Stromal cell of bone marrow (primary cell): ENCODE measurements at regions not wholly inside any gene's neighbourhood (a gene's known extent, or its start where the extent isn't known, plus 50 kb on each side); places are given as distances from the start of the nearest gene placed in this dataset.

Source experiments
- DNase-seq: peaks from one replicate; pipeline ENCODE4 v3.0.0-alpha.2; 2012; ENCODE audit warnings: low read depth

- no peak for DNase-seq
Measured at GRCh38 chr2:228334180-228334579, 152.7 kb upstream of the SPHKAP start.

DNA sequence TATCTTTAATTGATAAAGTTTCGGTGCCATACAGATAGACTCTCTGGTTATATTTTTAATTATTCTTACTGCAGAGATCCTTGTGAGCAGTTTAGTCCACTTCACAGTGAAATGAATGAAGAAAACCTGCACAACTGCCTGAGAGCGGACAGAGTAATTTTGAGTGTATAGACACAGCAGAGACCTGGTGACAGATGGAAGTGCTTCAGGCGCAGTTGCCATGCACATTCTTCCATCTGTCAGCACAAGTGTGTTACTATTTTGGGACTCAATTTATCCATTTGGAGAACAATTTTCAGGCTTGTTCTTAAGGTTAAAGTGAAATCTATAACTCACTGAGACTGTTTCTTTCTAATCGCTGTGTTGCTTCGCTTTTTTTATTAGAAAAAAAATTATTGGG, 147.8 kb upstream of the SPHKAP start:
- DNase-seq, result no peak

DNA sequence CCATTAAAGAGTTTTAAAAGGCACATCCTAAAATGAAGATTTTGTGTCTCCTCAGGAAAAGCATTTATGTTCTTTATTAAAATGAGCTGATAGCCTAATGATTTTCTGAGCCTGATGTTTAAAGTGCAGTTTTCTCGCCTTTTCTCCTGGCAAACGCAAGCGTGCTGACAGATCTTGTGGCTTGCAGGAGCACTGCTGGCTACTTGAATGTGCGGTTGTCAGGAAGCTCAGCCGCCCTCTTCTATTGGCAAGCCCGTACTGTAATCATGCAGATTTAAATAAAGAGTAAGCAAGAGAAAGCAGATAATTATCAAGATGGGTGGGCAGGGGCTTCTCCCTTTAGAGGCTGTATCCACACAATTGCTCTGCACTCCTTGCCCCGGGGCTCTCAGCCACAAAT, 139.5 kb upstream of the SPHKAP start:
- no peak for DNase-seq

- DNase-seq, result no peak
Measured at GRCh38 chr2:228318218-228318617, 136.7 kb upstream of the SPHKAP start.

DNA sequence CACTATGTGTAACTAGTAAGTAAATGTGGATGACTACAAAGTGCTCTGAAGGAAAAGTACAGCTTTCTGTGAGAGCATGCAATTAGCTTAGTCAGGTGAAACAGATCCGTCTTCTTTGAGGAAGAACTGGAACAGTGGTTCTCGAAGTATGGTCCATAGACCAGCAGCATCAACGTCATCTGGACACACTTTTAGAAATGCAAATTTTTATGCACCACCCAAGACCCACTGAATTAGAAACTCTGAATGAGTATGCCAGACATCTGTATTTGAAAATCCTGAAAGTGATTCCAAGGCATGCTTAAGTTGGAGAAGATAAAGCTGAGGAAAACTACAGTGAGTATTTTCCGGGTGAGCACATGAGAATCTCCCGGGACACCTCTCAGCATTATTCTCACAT, 130.7 kb upstream of the SPHKAP start:
- no peak for DNase-seq

- no peak for DNase-seq
Measured at GRCh38 chr2:228303960-228304359, 122.5 kb upstream of the SPHKAP start.

- DNase-seq, result no peak
Measured at GRCh38 chr2:228283491-228284171, 102.1 kb upstream of the SPHKAP start.

- no peak for DNase-seq
Measured at GRCh38 chr2:228282376-228282775, 100.9 kb upstream of the SPHKAP start.

- DNase-seq, result no peak
Measured at GRCh38 chr2:228273159-228273558, 91.7 kb upstream of the SPHKAP start.

- no peak for DNase-seq
Measured at GRCh38 chr2:228269351-228269750, 87.9 kb upstream of the SPHKAP start.

- no peak for DNase-seq
Measured at GRCh38 chr2:228268756-228269155, 87.3 kb upstream of the SPHKAP start.

DNA sequence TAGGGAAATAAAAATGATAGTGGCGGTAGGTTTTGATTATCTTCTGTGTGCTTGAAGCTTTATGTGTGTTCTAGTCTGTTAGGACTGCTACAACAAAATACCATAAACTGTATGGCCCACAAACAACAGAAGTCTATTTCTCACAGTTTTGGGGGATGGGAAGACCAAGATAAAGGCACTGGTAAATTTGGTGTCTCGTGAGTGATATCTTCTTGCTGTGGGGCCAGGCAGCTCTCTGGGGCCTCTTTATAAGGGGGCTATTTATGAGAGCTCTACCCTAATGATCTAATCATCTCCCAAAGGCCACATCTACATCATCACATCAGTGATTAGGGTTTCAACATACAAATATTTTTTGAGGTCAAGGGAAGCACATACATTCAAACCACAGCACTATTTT, 86.8 kb upstream of the SPHKAP start:
- no peak for DNase-seq

GRCh38 chr2:228263156-228263555, 81.7 kb upstream of the SPHKAP start:
- no peak for DNase-seq

GRCh38 chr2:228261546-228261945, 80.1 kb upstream of the SPHKAP start:
- no peak for DNase-seq

DNA sequence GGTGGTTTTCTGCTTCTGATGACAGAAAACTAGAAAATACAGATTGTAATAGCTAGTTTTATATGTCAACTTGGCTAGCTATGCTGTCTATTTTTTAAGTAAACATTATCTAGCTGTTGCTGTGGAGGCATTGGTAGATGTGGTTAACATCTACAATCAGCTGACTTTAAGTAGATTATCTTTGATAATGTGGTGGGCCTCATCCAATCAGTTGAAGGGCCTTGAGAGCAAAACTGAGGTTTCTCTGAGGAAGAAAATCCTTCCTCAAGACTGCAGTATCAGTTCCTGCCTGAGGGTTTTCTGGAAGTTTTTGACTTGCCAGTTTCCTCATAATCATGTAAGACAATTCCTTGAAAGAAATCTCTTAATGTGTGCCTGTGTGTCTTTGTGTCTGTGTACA, 75.9 kb upstream of the SPHKAP start:
- DNase-seq, result no peak

DNA sequence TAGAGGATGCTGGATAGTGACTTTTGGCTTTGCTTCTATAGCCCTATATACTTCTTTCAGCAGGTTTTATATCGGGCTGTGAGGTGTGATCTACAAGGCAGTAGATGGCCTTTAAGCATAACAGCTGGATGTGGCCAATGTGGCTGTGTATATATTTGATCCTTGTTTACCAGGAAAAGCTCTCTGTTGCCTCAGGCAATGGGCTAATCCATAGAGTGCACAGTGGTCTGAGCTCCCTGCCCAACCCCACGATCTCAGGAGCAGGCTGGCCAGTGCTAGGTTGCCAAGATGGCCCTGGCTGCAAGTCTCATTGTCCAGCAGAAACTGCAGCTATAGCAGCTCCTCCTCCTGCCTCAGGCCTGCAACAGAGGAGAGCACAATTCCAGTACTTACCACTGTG, 72.3 kb upstream of the SPHKAP start:
- no peak for DNase-seq

GRCh38 chr2:228247335-228247734, 65.8 kb upstream of the SPHKAP start:
- DNase-seq, result no peak

DNA sequence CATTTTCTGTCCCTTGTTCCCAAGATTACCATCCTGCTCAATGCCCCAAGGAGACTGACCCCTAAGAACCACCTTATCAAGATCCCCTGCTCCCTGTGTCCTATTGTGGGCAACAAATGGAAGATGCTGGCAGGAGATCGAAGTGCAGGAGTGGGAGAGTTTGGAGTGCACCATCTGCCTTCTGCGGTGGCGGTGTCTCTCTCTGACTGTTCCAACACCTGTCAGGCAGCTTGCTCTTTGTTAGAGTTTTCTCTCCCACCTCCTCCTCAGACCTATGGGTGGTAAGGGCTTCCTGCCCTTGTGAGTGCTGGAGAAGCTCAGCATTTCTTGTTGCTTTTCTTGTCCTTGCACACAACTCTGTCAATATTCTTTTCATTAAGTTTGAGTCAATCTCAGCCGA, 64.1 kb upstream of the SPHKAP start:
- DNase-seq, result no peak

GRCh38 chr2:228242591-228242990, 61.1 kb upstream of the SPHKAP start:
- no peak for DNase-seq

DNA sequence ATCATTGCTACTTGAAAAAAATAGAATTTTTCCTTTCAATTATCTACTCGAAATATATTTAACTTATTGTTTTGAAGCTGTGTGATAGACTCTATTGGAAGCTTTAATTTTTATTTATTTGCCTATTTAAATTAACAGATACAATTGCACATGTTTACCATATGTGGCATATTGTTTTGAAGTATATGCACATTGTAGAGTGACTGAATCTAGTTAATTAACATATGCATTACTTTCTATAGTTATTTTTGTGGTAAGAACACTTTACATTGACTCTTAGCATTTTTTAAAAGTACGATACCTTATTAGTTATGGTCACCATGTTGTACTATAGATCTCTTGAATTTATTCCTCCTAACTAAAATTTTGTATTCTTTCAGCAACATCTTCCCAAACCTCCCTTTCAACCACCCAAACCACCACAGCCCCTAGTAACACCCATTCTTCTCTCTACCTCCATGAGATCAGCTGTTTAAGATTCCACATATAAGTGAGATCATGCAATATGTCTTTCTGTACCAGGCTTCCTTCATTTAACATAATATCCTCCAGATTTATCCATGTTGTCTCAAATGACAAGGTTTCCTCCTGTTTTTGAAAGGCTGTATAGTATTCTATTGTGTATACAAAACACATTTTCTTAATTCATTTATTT, 58.5 kb upstream of the SPHKAP start:
- no peak for DNase-seq

DNA sequence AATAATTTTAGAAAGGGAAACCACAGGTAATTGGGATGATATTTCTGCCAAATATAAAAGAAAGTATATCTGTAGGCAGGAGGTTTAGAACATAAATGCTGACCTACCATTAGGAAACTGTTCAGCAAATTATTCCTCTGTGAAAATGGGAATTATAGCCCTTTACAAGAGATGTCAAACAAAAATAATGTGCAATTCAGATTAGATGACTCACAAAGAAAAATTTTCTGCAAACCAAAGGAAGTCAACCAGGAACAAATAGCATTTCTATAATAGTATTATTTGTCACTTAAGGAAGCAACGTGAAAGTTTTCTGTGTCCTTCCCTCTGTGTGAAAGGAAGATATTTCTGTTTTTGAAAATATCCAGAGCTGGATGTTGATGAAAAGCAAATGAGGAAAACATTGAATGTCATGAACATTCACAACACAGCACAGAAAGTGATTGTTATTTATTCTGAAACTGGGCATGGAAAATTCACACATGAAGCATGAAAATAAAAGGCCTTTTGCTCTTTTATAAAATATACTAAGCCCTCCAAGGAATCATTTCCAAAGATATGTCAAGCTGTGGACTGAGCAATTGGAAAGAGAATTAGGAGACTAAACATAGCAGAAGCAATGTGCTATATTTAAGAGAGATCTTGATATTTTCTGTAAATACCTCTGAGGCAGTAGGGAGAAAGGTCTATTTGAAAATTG, 57.9 kb upstream of the SPHKAP start:
- DNase-seq, result no peak
